ENCODE measurements at regions not wholly inside any gene's neighbourhood (a gene's known extent, or its start where the extent isn't known, plus 50 kb on each side); places are given as distances from the start of the nearest gene placed in this dataset.

- no peak for TF ChIP-seq YY1 (IDR thresholded peaks at IDR 0.05; ENCODE audit: insufficient read depth, insufficient read length)
- TF ChIP-seq SUZ12 (IDR thresholded peaks at IDR 0.05; ENCODE audit: extremely low read depth, insufficient read depth, insufficient read length) = no peak
Observed at GRCh38 chr1:222956601-222957000, 141.8 kb downstream of the DISP1 start.
